ENCODE measurements at regions not wholly inside any gene's neighbourhood (a gene's known extent, or its start where the extent isn't known, plus 50 kb on each side); places are given as distances from the start of the nearest gene placed in this dataset.

- H4K20me1 ChIP-seq (ENCODE audit: insufficient read depth, low read length, poor library complexity, severe bottlenecking), result no peaks in the 10 kb centered on the region
- no peak overlapping the region for H3K4me2 ChIP-seq (ENCODE audit: low read depth, low read length, poor library complexity, severe bottlenecking)
- no peak overlapping the region for H3K9ac ChIP-seq (ENCODE audit: low read depth, low read length, poor library complexity, severe bottlenecking)
- no peaks in the 10 kb centered on the region for H3K36me3 ChIP-seq (ENCODE audit: insufficient read depth, low read length)
- no peaks in the 10 kb centered on the region for H3K9me3 ChIP-seq (ENCODE audit: insufficient read depth, low read depth, low read length)
- no peak for TF ChIP-seq EZH2phosphoT487 (IDR thresholded peaks at IDR 0.05; ENCODE audit: borderline replicate concordance)
- TF ChIP-seq, protein P1, sequence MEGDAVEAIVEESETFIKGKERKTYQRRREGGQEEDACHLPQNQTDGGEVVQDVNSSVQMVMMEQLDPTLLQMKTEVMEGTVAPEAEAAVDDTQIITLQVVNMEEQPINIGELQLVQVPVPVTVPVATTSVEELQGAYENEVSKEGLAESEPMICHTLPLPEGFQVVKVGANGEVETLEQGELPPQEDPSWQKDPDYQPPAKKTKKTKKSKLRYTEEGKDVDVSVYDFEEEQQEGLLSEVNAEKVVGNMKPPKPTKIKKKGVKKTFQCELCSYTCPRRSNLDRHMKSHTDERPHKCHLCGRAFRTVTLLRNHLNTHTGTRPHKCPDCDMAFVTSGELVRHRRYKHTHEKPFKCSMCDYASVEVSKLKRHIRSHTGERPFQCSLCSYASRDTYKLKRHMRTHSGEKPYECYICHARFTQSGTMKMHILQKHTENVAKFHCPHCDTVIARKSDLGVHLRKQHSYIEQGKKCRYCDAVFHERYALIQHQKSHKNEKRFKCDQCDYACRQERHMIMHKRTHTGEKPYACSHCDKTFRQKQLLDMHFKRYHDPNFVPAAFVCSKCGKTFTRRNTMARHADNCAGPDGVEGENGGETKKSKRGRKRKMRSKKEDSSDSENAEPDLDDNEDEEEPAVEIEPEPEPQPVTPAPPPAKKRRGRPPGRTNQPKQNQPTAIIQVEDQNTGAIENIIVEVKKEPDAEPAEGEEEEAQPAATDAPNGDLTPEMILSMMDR (conservative IDR thresholded peaks at IDR 0.05; ENCODE audit: low read length), result no peak
- no peak overlapping the region for H2AFZ ChIP-seq (ENCODE audit: low read length)
- no peaks in the 10 kb centered on the region for H3K4me1 ChIP-seq (ENCODE audit: insufficient read depth, low read length, poor library complexity, severe bottlenecking)
- no peaks in the 10 kb centered on the region for H3K27me3 ChIP-seq (ENCODE audit: insufficient read depth, low read length, poor library complexity, severe bottlenecking)
- no peaks in the 10 kb centered on the region for H3K9me2 ChIP-seq (replicated peaks; ENCODE audit: low read depth, low read length)
- H3F3A ChIP-seq (ENCODE audit: low read depth), result no peaks in the 10 kb centered on the region
- no peaks in the 10 kb centered on the region for H3K79me2 ChIP-seq (ENCODE audit: insufficient read depth, low read length)
- H3K4me3 ChIP-seq (ENCODE audit: low read length, poor library complexity, severe bottlenecking), result no peak overlapping the region
Measured at GRCh38 chr2:18708203-18708715, 118.9 kb upstream of the NT5C1B start.

DNA sequence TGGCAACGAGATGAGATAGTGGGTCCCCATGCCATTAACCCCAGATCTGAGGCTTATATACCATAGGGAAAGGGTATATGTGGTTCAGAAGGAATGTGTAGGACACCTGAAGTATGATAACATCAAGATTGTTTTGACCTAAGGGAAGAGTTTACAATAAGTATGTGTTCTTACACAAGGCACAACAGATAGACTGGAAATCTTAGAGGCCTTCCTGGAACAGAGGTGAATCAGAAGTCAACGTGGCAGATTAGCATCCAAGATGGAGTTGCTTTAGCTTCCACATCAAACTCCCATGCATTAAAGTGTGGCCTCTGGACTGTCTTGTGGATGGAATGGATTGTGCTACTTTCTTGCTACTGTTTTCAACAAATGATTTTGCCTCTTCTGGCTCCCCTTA is 116.6 kb upstream of the NT5C1B start:
- TF ChIP-seq EZH2phosphoT487 (IDR thresholded peaks at IDR 0.05; ENCODE audit: borderline replicate concordance), result no peak
- TF ChIP-seq, protein P1 (conservative IDR thresholded peaks at IDR 0.05; ENCODE audit: low read length), result no peak
- Histone ChIP-seq H3K9ac (ENCODE audit: low read depth, low read length, poor library complexity, severe bottlenecking) (no peak overlapping the region), H3K36me3 (ENCODE audit: insufficient read depth, low read length) (no peaks in the 10 kb centered on the region), H3K9me3 (ENCODE audit: insufficient read depth, low read depth, low read length) (no peaks in the 10 kb centered on the region), H3K4me1 (ENCODE audit: insufficient read depth, low read length, poor library complexity, severe bottlenecking) (no peaks in the 10 kb centered on the region), H3K9me2 (replicated peaks; ENCODE audit: low read depth, low read length) (no peaks in the 10 kb centered on the region), H3F3A (ENCODE audit: low read depth) (no peaks in the 10 kb centered on the region), H3K4me3 (ENCODE audit: low read length, poor library complexity, severe bottlenecking) (no peak overlapping the region), H3K79me2 (ENCODE audit: insufficient read depth, low read length) (no peaks in the 10 kb centered on the region), H4K20me1 (ENCODE audit: insufficient read depth, low read length, poor library complexity, severe bottlenecking) (no peaks in the 10 kb centered on the region), H3K27me3 (ENCODE audit: insufficient read depth, low read length, poor library complexity, severe bottlenecking) (no peaks in the 10 kb centered on the region), H3K4me2 (ENCODE audit: low read depth, low read length, poor library complexity, severe bottlenecking) (no peak overlapping the region), H2AFZ (ENCODE audit: low read length) (no peak overlapping the region)

- Histone ChIP-seq H4K20me1 (ENCODE audit: insufficient read depth, low read length, poor library complexity, severe bottlenecking) (no peaks in the 10 kb centered on the region), H3K4me2 (ENCODE audit: low read depth, low read length, poor library complexity, severe bottlenecking) (no peak overlapping the region), H3K4me3 (ENCODE audit: low read length, poor library complexity, severe bottlenecking) (no peak overlapping the region), H3F3A (ENCODE audit: low read depth) (no peaks in the 10 kb centered on the region), H3K36me3 (ENCODE audit: insufficient read depth, low read length) (no peaks in the 10 kb centered on the region), H3K9ac (ENCODE audit: low read depth, low read length, poor library complexity, severe bottlenecking) (no peak overlapping the region), H3K9me3 (ENCODE audit: insufficient read depth, low read depth, low read length) (no peaks in the 10 kb centered on the region), H3K79me2 (ENCODE audit: insufficient read depth, low read length) (no peaks in the 10 kb centered on the region), H3K27me3 (ENCODE audit: insufficient read depth, low read length, poor library complexity, severe bottlenecking) (no peaks in the 10 kb centered on the region), H2AFZ (ENCODE audit: low read length) (no peak overlapping the region), H3K4me1 (ENCODE audit: insufficient read depth, low read length, poor library complexity, severe bottlenecking) (no peaks in the 10 kb centered on the region), H3K9me2 (replicated peaks; ENCODE audit: low read depth, low read length) (no peaks in the 10 kb centered on the region)
- no peak for TF ChIP-seq EZH2phosphoT487 (IDR thresholded peaks at IDR 0.05; ENCODE audit: borderline replicate concordance)
- TF ChIP-seq, protein P1 (conservative IDR thresholded peaks at IDR 0.05; ENCODE audit: low read length), result no peak
Measured at GRCh38 chr2:18704276-18704675, 114.9 kb upstream of the NT5C1B start.

All from Loucy (cell line).